GM23338 (cell line): ENCODE measurements at regions not wholly inside any gene's neighbourhood (a gene's known extent, or its start where the extent isn't known, plus 50 kb on each side); places are given as distances from the start of the nearest gene placed in this dataset.

ENCODE experiments used
- ATAC-seq: fragments of 200-7000 bp; cut with Tn5 transposase; 3 replicates; pipeline ENCODE4 v1.9.1; 2020
- DNase-seq: peaks from one replicate; pipeline ENCODE4 v3.0.0-alpha.2; 2015; ENCODE audit warnings: low spot score
- H2AFZ ChIP-seq: fragments of 200-600 bp; sonication (generic); 2 replicates; pipeline ENCODE4 v1.8.0; 2016; ENCODE audit warnings: antibody characterized with exemption, mild to moderate bottlenecking, moderate library complexity
- H3F3A ChIP-seq: fragments of 200-600 bp; sonication (generic); replicated peaks from 2 replicates; pipeline ENCODE4 v1.8.0; 2017; ENCODE audit warnings: antibody characterized with exemption, mixed run types, low read depth
- H3K27ac ChIP-seq: fragments of 200-600 bp; sonication (generic); 2 replicates; pipeline ENCODE4 v1.6.1; 2016; ENCODE audit warnings: low read depth
- H3K27me3 ChIP-seq: fragments of 200-600 bp; sonication (generic); 2 replicates; pipeline ENCODE4 v1.8.0; 2016; ENCODE audit warnings: mild to moderate bottlenecking, mixed run types, moderate library complexity; ENCODE audit not compliant: insufficient read depth
- H3K36me3 ChIP-seq: fragments of 200-600 bp; sonication (generic); 2 replicates; pipeline ENCODE4 v1.8.0; 2016; ENCODE audit warnings: mild to moderate bottlenecking; ENCODE audit not compliant: insufficient read depth
- H3K4me1 ChIP-seq: fragments of 200-600 bp; sonication (generic); 2 replicates; pipeline ENCODE4 v1.8.0; 2016; ENCODE audit warnings: mild to moderate bottlenecking, moderate library complexity; ENCODE audit not compliant: insufficient read depth
- H3K4me2 ChIP-seq: fragments of 200-600 bp; sonication (generic); 2 replicates; pipeline ENCODE4 v1.7.1; 2017; ENCODE audit warnings: mixed run types
- H3K4me3 ChIP-seq: fragments of 200-600 bp; sonication (generic); 2 replicates; pipeline ENCODE4 v1.6.1; 2016; ENCODE audit warnings: mixed run types
- H3K79me2 ChIP-seq: fragments of 200-600 bp; sonication (generic); replicated peaks from 2 replicates; pipeline ENCODE4 v1.8.0; 2017; ENCODE audit warnings: mild to moderate bottlenecking; ENCODE audit not compliant: insufficient read depth
- H3K9me2 ChIP-seq: fragments of 200-600 bp; sonication (generic); 2 replicates; pipeline ENCODE4 v1.8.0; 2017; ENCODE audit not compliant: insufficient read depth
- H4K20me1 ChIP-seq: fragments of 200-600 bp; sonication (generic); replicated peaks from 2 replicates; pipeline ENCODE4 v1.8.0; 2017; ENCODE audit warnings: mild to moderate bottlenecking; ENCODE audit not compliant: insufficient read depth
- H3K27ac Mint-ChIP-seq: 2 replicates; pipeline ENCODE4 v1.8.0; 2020; ENCODE audit warnings: inconsistent platforms, mild to moderate bottlenecking, moderate library complexity, mixed read lengths
- H3K27me3 Mint-ChIP-seq: 3 replicates; pipeline ENCODE4 v1.8.0; 2022; ENCODE audit warnings: low read depth, mild to moderate bottlenecking, moderate library complexity, mixed read lengths, inconsistent platforms; ENCODE audit not compliant: insufficient read depth, poor library complexity
- H3K36me3 Mint-ChIP-seq: 3 replicates; pipeline ENCODE4 v1.8.0; 2021; ENCODE audit warnings: low read depth, mild to moderate bottlenecking, inconsistent platforms, moderate library complexity, mixed read lengths
- H3K4me1 Mint-ChIP-seq: 3 replicates; pipeline ENCODE4 v1.8.0; 2020; ENCODE audit warnings: mild to moderate bottlenecking, inconsistent platforms, mixed read lengths
- H3K4me3 Mint-ChIP-seq: 3 replicates; pipeline ENCODE4 v1.8.0; 2021; ENCODE audit warnings: moderate library complexity, mild to moderate bottlenecking, inconsistent platforms, mixed read lengths
- H3K9me3 Mint-ChIP-seq: 3 replicates; pipeline ENCODE4 v1.8.0; 2020; ENCODE audit warnings: moderate library complexity, mild to moderate bottlenecking, inconsistent platforms, mixed read lengths
- EZH2phosphoT487 ChIP-seq: fragments of 200-600 bp; sonication (generic); IDR thresholded peaks from one replicate; pipeline ENCODE4 v1.8.1; 2018; ENCODE audit warnings: antibody characterized with exemption; ENCODE audit not compliant: unreplicated experiment
- JUNB ChIP-seq: IDR thresholded peaks from one replicate; pipeline ENCODE4 v1.6.1; 2016; ENCODE audit warnings: antibody characterized with exemption; ENCODE audit not compliant: unreplicated experiment
- NANOG ChIP-seq: IDR thresholded peaks from 2 replicates; pipeline ENCODE4 v1.6.1; 2016; ENCODE audit warnings: antibody characterized with exemption, borderline replicate concordance
- POLR2AphosphoS5 ChIP-seq: IDR thresholded peaks from 2 replicates; pipeline ENCODE4 v1.6.1; 2016; ENCODE audit warnings: antibody characterized with exemption, low read depth
- STAT1 ChIP-seq: IDR thresholded peaks from one replicate; pipeline ENCODE4 v1.6.1; 2016; ENCODE audit warnings: antibody characterized with exemption; ENCODE audit not compliant: unreplicated experiment
- ZNF114 ChIP-seq: fragments of 250-450 bp; sonication (Bioruptor Pico); IDR thresholded peaks from 2 replicates; pipeline ENCODE4 v1.5.0; 2020; ENCODE audit warnings: mild to moderate bottlenecking, moderate library complexity
- ZNF331 ChIP-seq: fragments of 250-450 bp; sonication (Bioruptor Pico); IDR thresholded peaks from 2 replicates; pipeline ENCODE4 v1.5.0; 2020; ENCODE audit warnings: low read depth, mild to moderate bottlenecking, moderate library complexity
- TF ChIP-seq, protein P1 (sequence below): fragments of 250-450 bp; sonication (Bioruptor Pico); IDR thresholded peaks from 2 replicates; pipeline ENCODE4 v1.5.0; 2020; ENCODE audit warnings: mild to moderate bottlenecking, moderate library complexity
- TF ChIP-seq, protein P2 (sequence below), 2 experiments: fragments of 200-600 bp in 1 of 2; sonication (generic) in 1 of 2; conservative IDR thresholded peaks; 2 replicates each; pipeline versions ENCODE4 v1.5.1 to v1.6.1; 2016 to 2017; ENCODE audit warnings: antibody characterized with exemption in 2 of 2, low read depth in 2 of 2, mild to moderate bottlenecking in 2 of 2, moderate library complexity in 1 of 2
- TF ChIP-seq, protein P3 (sequence below): IDR thresholded peaks from one replicate; pipeline ENCODE4 v1.6.1; 2018; ENCODE audit warnings: antibody characterized with exemption; ENCODE audit not compliant: unreplicated experiment

- TF ChIP-seq, protein P1, sequence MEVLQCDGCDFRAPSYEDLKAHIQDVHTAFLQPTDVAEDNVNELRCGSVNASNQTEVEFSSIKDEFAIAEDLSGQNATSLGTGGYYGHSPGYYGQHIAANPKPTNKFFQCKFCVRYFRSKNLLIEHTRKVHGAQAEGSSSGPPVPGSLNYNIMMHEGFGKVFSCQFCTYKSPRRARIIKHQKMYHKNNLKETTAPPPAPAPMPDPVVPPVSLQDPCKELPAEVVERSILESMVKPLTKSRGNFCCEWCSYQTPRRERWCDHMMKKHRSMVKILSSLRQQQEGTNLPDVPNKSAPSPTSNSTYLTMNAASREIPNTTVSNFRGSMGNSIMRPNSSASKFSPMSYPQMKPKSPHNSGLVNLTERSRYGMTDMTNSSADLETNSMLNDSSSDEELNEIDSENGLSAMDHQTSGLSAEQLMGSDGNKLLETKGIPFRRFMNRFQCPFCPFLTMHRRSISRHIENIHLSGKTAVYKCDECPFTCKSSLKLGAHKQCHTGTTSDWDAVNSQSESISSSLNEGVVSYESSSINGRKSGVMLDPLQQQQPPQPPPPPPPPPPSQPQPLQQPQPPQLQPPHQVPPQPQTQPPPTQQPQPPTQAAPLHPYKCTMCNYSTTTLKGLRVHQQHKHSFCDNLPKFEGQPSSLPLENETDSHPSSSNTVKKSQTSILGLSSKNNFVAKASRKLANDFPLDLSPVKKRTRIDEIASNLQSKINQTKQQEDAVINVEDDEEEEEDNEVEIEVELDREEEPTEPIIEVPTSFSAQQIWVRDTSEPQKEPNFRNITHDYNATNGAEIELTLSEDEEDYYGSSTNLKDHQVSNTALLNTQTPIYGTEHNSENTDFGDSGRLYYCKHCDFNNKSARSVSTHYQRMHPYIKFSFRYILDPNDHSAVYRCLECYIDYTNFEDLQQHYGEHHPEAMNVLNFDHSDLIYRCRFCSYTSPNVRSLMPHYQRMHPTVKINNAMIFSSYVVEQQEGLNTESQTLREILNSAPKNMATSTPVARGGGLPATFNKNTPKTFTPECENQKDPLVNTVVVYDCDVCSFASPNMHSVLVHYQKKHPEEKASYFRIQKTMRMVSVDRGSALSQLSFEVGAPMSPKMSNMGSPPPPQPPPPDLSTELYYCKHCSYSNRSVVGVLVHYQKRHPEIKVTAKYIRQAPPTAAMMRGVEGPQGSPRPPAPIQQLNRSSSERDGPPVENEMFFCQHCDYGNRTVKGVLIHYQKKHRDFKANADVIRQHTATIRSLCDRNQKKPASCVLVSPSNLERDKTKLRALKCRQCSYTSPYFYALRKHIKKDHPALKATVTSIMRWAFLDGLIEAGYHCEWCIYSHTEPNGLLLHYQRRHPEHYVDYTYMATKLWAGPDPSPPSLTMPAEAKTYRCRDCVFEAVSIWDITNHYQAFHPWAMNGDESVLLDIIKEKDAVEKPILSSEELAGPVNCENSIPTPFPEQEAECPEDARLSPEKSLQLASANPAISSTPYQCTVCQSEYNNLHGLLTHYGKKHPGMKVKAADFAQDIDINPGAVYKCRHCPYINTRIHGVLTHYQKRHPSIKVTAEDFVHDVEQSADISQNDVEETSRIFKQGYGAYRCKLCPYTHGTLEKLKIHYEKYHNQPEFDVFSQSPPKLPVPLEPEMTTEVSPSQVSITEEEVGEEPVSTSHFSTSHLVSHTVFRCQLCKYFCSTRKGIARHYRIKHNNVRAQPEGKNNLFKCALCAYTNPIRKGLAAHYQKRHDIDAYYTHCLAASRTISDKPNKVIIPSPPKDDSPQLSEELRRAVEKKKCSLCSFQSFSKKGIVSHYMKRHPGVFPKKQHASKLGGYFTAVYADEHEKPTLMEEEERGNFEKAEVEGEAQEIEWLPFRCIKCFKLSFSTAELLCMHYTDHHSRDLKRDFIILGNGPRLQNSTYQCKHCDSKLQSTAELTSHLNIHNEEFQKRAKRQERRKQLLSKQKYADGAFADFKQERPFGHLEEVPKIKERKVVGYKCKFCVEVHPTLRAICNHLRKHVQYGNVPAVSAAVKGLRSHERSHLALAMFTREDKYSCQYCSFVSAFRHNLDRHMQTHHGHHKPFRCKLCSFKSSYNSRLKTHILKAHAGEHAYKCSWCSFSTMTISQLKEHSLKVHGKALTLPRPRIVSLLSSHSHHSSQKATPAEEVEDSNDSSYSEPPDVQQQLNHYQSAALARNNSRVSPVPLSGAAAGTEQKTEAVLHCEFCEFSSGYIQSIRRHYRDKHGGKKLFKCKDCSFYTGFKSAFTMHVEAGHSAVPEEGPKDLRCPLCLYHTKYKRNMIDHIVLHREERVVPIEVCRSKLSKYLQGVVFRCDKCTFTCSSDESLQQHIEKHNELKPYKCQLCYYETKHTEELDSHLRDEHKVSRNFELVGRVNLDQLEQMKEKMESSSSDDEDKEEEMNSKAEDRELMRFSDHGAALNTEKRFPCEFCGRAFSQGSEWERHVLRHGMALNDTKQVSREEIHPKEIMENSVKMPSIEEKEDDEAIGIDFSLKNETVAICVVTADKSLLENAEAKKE (CRISPR knock-in tag): no peak
- TF ChIP-seq ZNF114 (CRISPR knock-in tag) (no peak), STAT1 (no peak)
- TF ChIP-seq, protein P2, sequence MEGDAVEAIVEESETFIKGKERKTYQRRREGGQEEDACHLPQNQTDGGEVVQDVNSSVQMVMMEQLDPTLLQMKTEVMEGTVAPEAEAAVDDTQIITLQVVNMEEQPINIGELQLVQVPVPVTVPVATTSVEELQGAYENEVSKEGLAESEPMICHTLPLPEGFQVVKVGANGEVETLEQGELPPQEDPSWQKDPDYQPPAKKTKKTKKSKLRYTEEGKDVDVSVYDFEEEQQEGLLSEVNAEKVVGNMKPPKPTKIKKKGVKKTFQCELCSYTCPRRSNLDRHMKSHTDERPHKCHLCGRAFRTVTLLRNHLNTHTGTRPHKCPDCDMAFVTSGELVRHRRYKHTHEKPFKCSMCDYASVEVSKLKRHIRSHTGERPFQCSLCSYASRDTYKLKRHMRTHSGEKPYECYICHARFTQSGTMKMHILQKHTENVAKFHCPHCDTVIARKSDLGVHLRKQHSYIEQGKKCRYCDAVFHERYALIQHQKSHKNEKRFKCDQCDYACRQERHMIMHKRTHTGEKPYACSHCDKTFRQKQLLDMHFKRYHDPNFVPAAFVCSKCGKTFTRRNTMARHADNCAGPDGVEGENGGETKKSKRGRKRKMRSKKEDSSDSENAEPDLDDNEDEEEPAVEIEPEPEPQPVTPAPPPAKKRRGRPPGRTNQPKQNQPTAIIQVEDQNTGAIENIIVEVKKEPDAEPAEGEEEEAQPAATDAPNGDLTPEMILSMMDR (conservative IDR thresholded peaks at IDR 0.05; ENCODE audit: low read depth in 2 of 2): no peak
Measured at GRCh38 chr16:50909831-50910735, 168.2 kb downstream of the CYLD start (continued).

GRCh38 chr16:50908468-50908867, 166.6 kb downstream of the CYLD start:
- no peak for DNase-seq
- Histone ChIP-seq H3K9me2 (0 out of 2 replicates have a peak, but pooled peaks cover 4% of the 10 kb centered on the region), H3K4me2 (no peak overlapping the region), H3K4me1 (no peaks in the 10 kb centered on the region), H3K27ac (no peak overlapping the region), H2AFZ (no peak overlapping the region), H3K79me2 (no peaks in the 10 kb centered on the region), H3K36me3 (no peaks in the 10 kb centered on the region), H3K4me3 (no peak overlapping the region), H3F3A (no peaks in the 10 kb centered on the region), H3K27me3 (no peaks in the 10 kb centered on the region), H4K20me1 (no peaks in the 10 kb centered on the region)
- Mint-ChIP-seq H3K27me3 (peaks cover 8% of the 10 kb centered on the region), H3K36me3 (no peaks in the 10 kb centered on the region), H3K9me3 (no peaks in the 10 kb centered on the region; the same call in 2 of the 3 replicates), H3K27ac (no peak overlapping the region), H3K4me3 (no peak overlapping the region), H3K4me1 (peaks cover 3% of the 10 kb centered on the region)
- ATAC-seq: no peak
- no peak for TF ChIP-seq ZNF114 (CRISPR knock-in tag)
- TF ChIP-seq, protein P3, sequence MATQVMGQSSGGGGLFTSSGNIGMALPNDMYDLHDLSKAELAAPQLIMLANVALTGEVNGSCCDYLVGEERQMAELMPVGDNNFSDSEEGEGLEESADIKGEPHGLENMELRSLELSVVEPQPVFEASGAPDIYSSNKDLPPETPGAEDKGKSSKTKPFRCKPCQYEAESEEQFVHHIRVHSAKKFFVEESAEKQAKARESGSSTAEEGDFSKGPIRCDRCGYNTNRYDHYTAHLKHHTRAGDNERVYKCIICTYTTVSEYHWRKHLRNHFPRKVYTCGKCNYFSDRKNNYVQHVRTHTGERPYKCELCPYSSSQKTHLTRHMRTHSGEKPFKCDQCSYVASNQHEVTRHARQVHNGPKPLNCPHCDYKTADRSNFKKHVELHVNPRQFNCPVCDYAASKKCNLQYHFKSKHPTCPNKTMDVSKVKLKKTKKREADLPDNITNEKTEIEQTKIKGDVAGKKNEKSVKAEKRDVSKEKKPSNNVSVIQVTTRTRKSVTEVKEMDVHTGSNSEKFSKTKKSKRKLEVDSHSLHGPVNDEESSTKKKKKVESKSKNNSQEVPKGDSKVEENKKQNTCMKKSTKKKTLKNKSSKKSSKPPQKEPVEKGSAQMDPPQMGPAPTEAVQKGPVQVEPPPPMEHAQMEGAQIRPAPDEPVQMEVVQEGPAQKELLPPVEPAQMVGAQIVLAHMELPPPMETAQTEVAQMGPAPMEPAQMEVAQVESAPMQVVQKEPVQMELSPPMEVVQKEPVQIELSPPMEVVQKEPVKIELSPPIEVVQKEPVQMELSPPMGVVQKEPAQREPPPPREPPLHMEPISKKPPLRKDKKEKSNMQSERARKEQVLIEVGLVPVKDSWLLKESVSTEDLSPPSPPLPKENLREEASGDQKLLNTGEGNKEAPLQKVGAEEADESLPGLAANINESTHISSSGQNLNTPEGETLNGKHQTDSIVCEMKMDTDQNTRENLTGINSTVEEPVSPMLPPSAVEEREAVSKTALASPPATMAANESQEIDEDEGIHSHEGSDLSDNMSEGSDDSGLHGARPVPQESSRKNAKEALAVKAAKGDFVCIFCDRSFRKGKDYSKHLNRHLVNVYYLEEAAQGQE: no peak
- TF ChIP-seq POLR2AphosphoS5: no peak
- no peak for TF ChIP-seq ZNF331
- no peak for TF ChIP-seq JUNB
- TF ChIP-seq, protein P2 (conservative IDR thresholded peaks at IDR 0.05; ENCODE audit: low read depth in 2 of 2): no peak
- TF ChIP-seq EZH2phosphoT487: no peak
- TF ChIP-seq NANOG: no peak
